Cardiac muscle cell (in vitro differentiated cells and primary cell): ENCODE measurements at regions not wholly inside any gene's neighbourhood (a gene's known extent, or its start where the extent isn't known, plus 50 kb on each side); places are given as distances from the start of the nearest gene placed in this dataset.

ENCODE experiments used
- DNase-seq, 2 donors: peaks; one replicate each; pipeline versions ENCODE4 v3.0.0 to v3.0.0-alpha.2; 2010 to 2017; ENCODE audit warnings: low read depth in 1 of 2, low spot score in 1 of 2
- H3K27ac ChIP-seq: fragments of 200-600 bp; sonication (generic); 2 replicates; pipeline ENCODE4 v1.5.1; 2016
- H3K27me3 ChIP-seq: fragments of 200-600 bp; sonication (generic); 2 replicates; pipeline ENCODE4 v1.6.0; 2016; ENCODE audit warnings: control low read depth
- H3K36me3 ChIP-seq: fragments of 200-600 bp; sonication (generic); 2 replicates; pipeline ENCODE4 v1.5.1; 2016; ENCODE audit warnings: control low read depth
- H3K4me1 ChIP-seq: fragments of 200-600 bp; sonication (generic); 2 replicates; pipeline ENCODE4 v1.8.1; 2017; ENCODE audit warnings: low read depth, mild to moderate bottlenecking, mixed run types
- H3K4me3 ChIP-seq: fragments of 200-600 bp; sonication (generic); 2 replicates; pipeline ENCODE4 v1.5.1; 2016; ENCODE audit warnings: mild to moderate bottlenecking
- H3K9me3 ChIP-seq: fragments of 200-600 bp; sonication (generic); 2 replicates; pipeline ENCODE4 v1.5.1; 2017; ENCODE audit warnings: low read depth, mild to moderate bottlenecking, control low read depth
- CTCF ChIP-seq: IDR thresholded peaks from 2 replicates; pipeline ENCODE4 v1.5.1; 2012; ENCODE audit warnings: low read depth, mild to moderate bottlenecking, low read length

GRCh38 chr14:23899788-23900187, 53.8 kb upstream of the DHRS4 start:
- no peak for TF ChIP-seq CTCF

GRCh38 chr14:23903442-23903841, 50.1 kb upstream of the DHRS4 start:
- TF ChIP-seq CTCF = no peak
- no peaks in the 10 kb centered on the region for H3K36me3 ChIP-seq
- H3K9me3 ChIP-seq = no peaks in the 10 kb centered on the region
- H3K27ac ChIP-seq = no peak overlapping the region
- H3K4me3 ChIP-seq = no peak overlapping the region
- H3K4me1 ChIP-seq = no peaks in the 10 kb centered on the region
- no peak for DNase-seq
- H3K27me3 ChIP-seq = no peaks in the 10 kb centered on the region

More at GRCh38 chr14:23899788-23900187, 53.8 kb upstream of the DHRS4 start:
- Histone ChIP-seq H3K4me3 (no peak overlapping the region), H3K27ac (no peak overlapping the region), H3K27me3 (no peaks in the 10 kb centered on the region), H3K36me3 (no peaks in the 10 kb centered on the region), H3K4me1 (no peaks in the 10 kb centered on the region), H3K9me3 (no peaks in the 10 kb centered on the region)
- no peak for DNase-seq
